ENCODE measurements at regions not wholly inside any gene's neighbourhood (a gene's known extent, or its start where the extent isn't known, plus 50 kb on each side); places are given as distances from the start of the nearest gene placed in this dataset.
"Not testable (repeated sequence)": the region's sequence is repeated elsewhere in the genome, so short reads cannot be mapped to it uniquely, and the experiment has no call there.

DNA sequence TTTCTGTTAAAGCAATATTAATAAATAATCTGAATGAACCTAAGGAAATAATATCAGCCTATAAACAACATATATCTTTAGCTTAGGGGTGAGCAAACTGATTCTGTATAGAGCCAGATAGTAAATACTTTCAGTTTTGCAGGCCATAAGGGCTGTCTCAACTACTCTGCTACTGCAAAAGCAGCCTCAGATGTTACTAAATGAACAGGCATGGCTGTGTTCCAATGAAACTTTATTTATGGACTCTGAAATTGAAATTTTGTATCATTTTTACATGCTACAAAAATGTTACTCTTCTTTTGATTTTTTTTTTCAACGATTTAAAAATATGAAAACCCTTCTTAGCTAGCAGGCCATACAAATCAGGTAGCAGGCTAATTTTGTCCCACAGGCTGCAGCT lies 212.8 kb upstream of the PRICKLE2 start:
- peaks cover 15% of the 10 kb centered on the region for H3K9me3 Mint-ChIP-seq
- H3K36me3 Mint-ChIP-seq, result peaks cover 19% of the 10 kb centered on the region
- H3K27me3 Mint-ChIP-seq (ENCODE audit: low read depth), result peaks cover 14% of the 10 kb centered on the region
- H3K4me3 Mint-ChIP-seq, result no peak overlapping the region
- DNase-seq (ENCODE audit: low spot score in 2 of 2, unreplicated experiment in 2 of 2), result no peak
- H3K27ac Mint-ChIP-seq, result no peak overlapping the region
- TF ChIP-seq, protein P1, sequence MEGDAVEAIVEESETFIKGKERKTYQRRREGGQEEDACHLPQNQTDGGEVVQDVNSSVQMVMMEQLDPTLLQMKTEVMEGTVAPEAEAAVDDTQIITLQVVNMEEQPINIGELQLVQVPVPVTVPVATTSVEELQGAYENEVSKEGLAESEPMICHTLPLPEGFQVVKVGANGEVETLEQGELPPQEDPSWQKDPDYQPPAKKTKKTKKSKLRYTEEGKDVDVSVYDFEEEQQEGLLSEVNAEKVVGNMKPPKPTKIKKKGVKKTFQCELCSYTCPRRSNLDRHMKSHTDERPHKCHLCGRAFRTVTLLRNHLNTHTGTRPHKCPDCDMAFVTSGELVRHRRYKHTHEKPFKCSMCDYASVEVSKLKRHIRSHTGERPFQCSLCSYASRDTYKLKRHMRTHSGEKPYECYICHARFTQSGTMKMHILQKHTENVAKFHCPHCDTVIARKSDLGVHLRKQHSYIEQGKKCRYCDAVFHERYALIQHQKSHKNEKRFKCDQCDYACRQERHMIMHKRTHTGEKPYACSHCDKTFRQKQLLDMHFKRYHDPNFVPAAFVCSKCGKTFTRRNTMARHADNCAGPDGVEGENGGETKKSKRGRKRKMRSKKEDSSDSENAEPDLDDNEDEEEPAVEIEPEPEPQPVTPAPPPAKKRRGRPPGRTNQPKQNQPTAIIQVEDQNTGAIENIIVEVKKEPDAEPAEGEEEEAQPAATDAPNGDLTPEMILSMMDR (IDR thresholded peaks at IDR 0.05; ENCODE audit: unreplicated experiment), result no peak
- H3K4me1 Mint-ChIP-seq, result peaks cover 51% of the 10 kb centered on the region

DNA sequence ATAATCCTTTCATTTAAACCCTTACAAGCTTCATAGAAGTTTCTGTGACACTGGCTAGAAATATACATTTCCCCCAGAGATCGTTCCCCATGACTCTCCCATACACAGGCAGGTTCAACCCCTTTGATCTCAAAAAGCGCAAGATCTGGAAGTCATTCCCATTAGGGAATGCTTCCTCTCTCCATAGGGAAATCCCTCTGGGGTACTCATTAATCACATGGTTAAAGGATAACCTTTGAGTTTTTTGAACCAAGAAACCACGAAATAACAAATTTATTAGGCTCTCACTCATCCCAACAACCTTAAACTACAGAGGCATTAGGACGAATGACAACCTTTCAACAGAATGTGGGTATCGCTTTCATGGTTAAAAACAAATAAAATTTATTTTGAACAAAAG lies 211.9 kb upstream of the PRICKLE2 start:
- Mint-ChIP-seq H3K36me3 (peaks cover 28% of the 10 kb centered on the region), H3K4me1 (peaks cover 45% of the 10 kb centered on the region), H3K9me3 (peaks cover 15% of the 10 kb centered on the region), H3K27ac (no peak overlapping the region), H3K27me3 (ENCODE audit: low read depth) (peaks cover 7% of the 10 kb centered on the region), H3K4me3 (no peak overlapping the region)
- TF ChIP-seq, protein P1 (IDR thresholded peaks at IDR 0.05; ENCODE audit: unreplicated experiment), result no peak
- DNase-seq (ENCODE audit: low spot score in 2 of 2, unreplicated experiment in 2 of 2), result no peak

DNA sequence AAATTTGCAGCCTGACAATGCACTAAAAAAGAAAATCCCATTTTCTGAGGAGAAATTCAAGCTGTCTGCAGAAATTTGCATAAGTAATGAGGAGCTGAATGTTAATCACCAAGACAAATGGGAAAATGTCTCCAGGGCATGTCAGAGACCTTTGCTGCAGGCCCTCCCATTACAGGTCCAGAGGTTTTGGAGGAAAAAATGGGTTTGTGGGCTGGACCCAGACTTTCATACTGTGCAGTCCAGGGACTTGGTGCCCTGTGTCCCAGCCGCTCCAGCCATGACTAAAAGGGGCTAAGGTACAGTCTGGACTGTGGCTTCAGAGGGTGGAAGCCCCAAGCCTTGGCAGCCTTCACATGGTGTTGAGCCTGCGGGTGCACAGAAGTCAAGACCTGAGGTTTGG lies 209.8 kb upstream of the PRICKLE2 start:
- Mint-ChIP-seq H3K36me3 (peaks cover 42% of the 10 kb centered on the region), H3K9me3 (peaks cover 19% of the 10 kb centered on the region), H3K4me1 (peaks cover 25% of the 10 kb centered on the region)
- not testable (repeated sequence) for DNase-seq (ENCODE audit: low spot score in 2 of 2, unreplicated experiment in 2 of 2); H3K27ac Mint-ChIP-seq; H3K27me3 Mint-ChIP-seq (ENCODE audit: low read depth); H3K4me3 Mint-ChIP-seq

DNA sequence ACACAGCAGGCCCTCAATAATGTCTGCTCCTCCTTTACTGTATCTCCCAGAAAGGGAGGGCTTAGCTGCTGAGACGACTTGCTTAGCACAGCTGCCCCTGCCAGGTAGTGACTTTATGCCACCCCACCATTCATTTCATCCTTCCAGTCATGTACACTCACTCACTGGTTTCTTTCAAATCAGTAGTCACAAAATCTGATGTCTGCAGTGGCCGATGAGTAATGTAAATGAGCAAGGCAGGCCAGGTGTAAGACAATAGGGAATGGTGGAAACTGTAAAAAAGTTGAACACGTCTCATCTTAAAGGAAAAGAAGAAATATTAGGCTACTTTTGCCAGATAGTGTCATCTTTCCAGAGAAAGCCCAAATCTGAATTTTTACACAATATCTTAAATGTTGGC lies 207.6 kb upstream of the PRICKLE2 start:
- H3K27me3 Mint-ChIP-seq (ENCODE audit: low read depth), result no peaks in the 10 kb centered on the region
- H3K36me3 Mint-ChIP-seq, result peaks cover 42% of the 10 kb centered on the region
- H3K9me3 Mint-ChIP-seq, result peaks cover 19% of the 10 kb centered on the region
- no peak for DNase-seq (ENCODE audit: low spot score in 2 of 2, unreplicated experiment in 2 of 2)
- TF ChIP-seq, protein P1 (IDR thresholded peaks at IDR 0.05; ENCODE audit: unreplicated experiment), result no peak
- H3K27ac Mint-ChIP-seq, result no peak overlapping the region
- H3K4me3 Mint-ChIP-seq, result no peak overlapping the region
- peaks cover 9% of the 10 kb centered on the region for H3K4me1 Mint-ChIP-seq

DNA sequence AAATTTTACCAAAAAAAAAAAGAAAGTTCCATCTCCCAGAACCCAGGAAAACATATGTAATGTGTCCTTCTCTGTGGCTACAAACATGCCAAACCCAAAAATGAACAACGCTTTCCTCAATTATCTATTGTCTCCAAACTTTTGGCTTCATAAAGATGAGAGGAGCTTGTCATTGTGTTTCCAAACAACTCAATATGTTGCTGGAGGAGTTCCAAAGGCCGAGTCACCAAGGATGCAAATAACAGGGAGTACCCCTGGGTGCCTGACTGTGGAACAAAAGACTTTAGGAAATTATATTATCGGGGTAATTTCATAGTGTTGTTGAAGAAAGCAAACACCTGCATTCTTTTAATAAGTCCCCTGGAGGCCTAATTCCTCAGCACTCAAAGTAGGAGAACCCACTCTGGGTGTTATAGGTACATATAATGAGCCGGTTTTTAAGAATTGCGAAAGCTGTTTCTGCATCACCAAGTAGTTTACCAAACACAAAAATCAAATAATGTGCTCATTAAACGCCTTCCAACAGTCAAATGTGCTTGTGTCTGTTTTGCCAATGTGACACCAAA lies 206.3 kb upstream of the PRICKLE2 start:
- Mint-ChIP-seq H3K4me3 (no peak overlapping the region), H3K36me3 (peaks cover 42% of the 10 kb centered on the region), H3K27me3 (ENCODE audit: low read depth) (no peaks in the 10 kb centered on the region), H3K4me1 (peaks cover 7% of the 10 kb centered on the region), H3K27ac (no peak overlapping the region), H3K9me3 (peaks cover 19% of the 10 kb centered on the region)
- TF ChIP-seq, protein P1 (IDR thresholded peaks at IDR 0.05; ENCODE audit: unreplicated experiment), result no peak
- no peak for DNase-seq (ENCODE audit: low spot score in 2 of 2, unreplicated experiment in 2 of 2)

DNA sequence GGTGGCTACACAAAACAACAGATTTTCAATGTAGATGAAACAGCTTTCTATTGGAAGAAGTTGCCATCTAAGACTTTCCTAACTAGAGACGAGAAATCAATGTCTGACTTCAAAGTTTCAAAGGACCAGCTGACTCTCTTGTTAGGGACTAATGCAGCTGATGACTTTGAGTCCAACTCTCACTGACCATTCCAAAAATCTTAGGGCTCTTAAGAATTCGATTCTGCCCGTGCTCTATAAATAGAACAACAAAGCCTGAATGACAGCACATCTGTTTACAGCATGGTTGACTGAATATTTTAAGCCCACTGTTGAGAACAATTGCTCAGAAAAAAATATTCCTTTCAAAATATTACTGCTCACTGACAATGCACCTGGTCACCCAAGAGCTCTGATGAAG lies 202.4 kb upstream of the PRICKLE2 start:
- H3K27me3 Mint-ChIP-seq (ENCODE audit: low read depth), result no peaks in the 10 kb centered on the region
- no peak for DNase-seq (ENCODE audit: low spot score in 2 of 2, unreplicated experiment in 2 of 2)
- peaks cover 20% of the 10 kb centered on the region for H3K36me3 Mint-ChIP-seq
- H3K4me3 Mint-ChIP-seq, result no peak overlapping the region
- H3K4me1 Mint-ChIP-seq, result peaks cover 20% of the 10 kb centered on the region
- H3K9me3 Mint-ChIP-seq, result peaks cover 4% of the 10 kb centered on the region
- no peak overlapping the region for H3K27ac Mint-ChIP-seq
- TF ChIP-seq, protein P1 (IDR thresholded peaks at IDR 0.05; ENCODE audit: unreplicated experiment), result no peak

Data from mesothelial cell of epicardium (in vitro differentiated cells).